ENCODE measurements at regions not wholly inside any gene's neighbourhood (a gene's known extent, or its start where the extent isn't known, plus 50 kb on each side); places are given as distances from the start of the nearest gene placed in this dataset.

- no peak for TF ChIP-seq CTCF (conservative IDR thresholded peaks at IDR 0.05; ENCODE audit: low read length)
- no peak for DNase-seq (ENCODE audit: low read depth)
- H3K4me3 ChIP-seq (ENCODE audit: low read length), result no peak overlapping the region
Measured at GRCh38 chr2:64823794-64824193, 165.4 kb upstream of the SLC1A4 start.

DNA sequence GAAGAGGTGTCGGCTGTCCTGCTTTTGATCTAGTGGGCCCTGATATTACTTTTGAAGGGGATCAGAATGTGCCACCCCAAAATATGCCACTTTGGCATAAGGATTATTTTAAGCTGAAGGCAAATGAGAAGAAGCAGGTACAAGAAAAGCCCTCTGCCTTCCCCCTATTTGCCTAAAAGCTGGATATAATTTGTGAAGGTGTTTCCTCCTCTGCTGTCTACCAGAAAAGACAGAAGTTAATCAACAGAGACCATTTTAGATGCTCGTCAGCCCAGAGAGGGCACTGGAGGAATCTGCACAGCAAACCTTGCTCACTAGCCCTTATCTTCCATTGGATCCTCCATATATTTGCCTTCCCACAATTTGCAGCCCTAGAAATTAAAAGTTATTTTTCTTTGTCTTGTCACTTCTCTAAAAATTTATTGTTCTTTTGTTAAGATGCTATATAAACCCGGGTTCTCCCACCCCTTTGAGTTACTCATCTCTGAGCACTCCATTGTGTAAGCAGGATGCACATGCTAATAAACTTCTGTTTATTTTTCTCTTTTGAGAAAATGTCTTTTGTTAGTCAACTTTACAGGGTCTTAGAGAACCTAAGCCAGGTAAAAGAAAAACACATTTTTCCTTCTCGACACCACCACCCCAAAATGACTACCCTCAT, 163.2 kb upstream of the SLC1A4 start:
- no peak for TF ChIP-seq CTCF (conservative IDR thresholded peaks at IDR 0.05; ENCODE audit: low read length)
- H3K4me3 ChIP-seq (ENCODE audit: low read length), result no peak overlapping the region
- no peak for DNase-seq (ENCODE audit: low read depth)

- H3K4me3 ChIP-seq (ENCODE audit: low read length), result no peak overlapping the region
- no peak for DNase-seq (ENCODE audit: low read depth)
- no peak for TF ChIP-seq CTCF (conservative IDR thresholded peaks at IDR 0.05; ENCODE audit: low read length)
Measured at GRCh38 chr2:64826703-64827102, 162.5 kb upstream of the SLC1A4 start.

DNA sequence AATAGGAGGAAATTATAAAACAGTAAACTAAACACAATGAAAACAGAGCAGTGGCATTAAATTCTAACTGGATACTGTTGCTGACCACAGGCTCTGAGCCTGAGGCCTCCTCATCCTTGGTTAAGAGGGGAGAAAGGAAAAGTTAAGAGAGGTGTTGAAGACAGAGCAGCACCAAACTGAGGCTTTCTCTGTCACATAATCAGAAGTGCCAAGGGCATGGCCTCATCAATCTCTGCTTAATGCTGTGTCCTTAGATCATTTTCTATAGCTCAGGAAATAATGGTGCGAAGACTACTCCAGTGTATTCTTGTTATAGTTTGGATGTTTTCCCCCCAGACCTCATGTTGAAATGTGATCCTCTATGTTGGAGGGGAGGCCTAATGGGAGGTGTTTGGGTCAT, 160.9 kb upstream of the SLC1A4 start:
- H3K4me3 ChIP-seq (ENCODE audit: low read length), result no peak overlapping the region
- no peak for TF ChIP-seq CTCF (conservative IDR thresholded peaks at IDR 0.05; ENCODE audit: low read length)
- no peak for DNase-seq (ENCODE audit: low read depth)

GRCh38 chr2:64829525-64829924, 159.7 kb upstream of the SLC1A4 start:
- no peak for TF ChIP-seq CTCF (conservative IDR thresholded peaks at IDR 0.05; ENCODE audit: low read length)
- no peak for DNase-seq (ENCODE audit: low read depth)
- H3K4me3 ChIP-seq (ENCODE audit: low read length), result no peak overlapping the region

- peak; percentile 93 for TF ChIP-seq CTCF (conservative IDR thresholded peaks at IDR 0.05; ENCODE audit: low read length)
Measured at GRCh38 chr2:64831134-64831976, 157.8 kb upstream of the SLC1A4 start.

GRCh38 chr2:64831977-64832328, 157.2 kb upstream of the SLC1A4 start:
- H3K4me3 ChIP-seq (ENCODE audit: low read length), result no peak overlapping the region
- no peak for TF ChIP-seq CTCF (conservative IDR thresholded peaks at IDR 0.05; ENCODE audit: low read length)
- DNase-seq (ENCODE audit: low read depth), result no peak

More at GRCh38 chr2:64831134-64831976, 157.8 kb upstream of the SLC1A4 start:
- H3K4me3 ChIP-seq (ENCODE audit: low read length), result no peak overlapping the region
- peak; percentile 91 for DNase-seq (ENCODE audit: low read depth)

Measured in AG10803 (cell line).